G401.6 (cell line): ENCODE measurements at regions not wholly inside any gene's neighbourhood (a gene's known extent, or its start where the extent isn't known, plus 50 kb on each side); places are given as distances from the start of the nearest gene placed in this dataset.

Source experiments
- FAIRE-seq: peaks from 2 replicates; lab custom pipeline; 2012; peaks lifted over from hg19 to GRCh38; lab: Jason Lieb, UNC

GRCh38 chr22:49046000-49046545, 781.6 kb downstream of the BRD1 start:
- no peak for FAIRE-seq

DNA sequence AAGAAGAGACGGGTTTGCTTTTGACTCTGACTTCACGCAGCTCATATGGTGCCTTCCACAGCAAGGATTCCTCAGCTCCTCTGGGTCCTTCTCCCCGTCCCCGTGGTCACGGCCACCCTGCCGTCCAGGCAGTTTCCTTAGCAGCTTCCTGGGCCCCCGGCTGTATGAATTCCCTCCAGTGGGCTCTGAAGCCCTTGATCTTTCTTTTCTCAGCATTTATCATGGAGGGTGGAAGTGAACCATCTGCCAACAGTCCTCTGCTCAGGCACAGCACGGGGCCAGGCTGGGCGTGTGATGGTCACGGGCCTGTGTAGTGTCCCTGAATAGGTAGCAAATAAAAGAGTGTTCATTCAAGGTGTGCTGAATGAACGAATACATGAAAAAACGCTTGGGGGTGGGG, 782.4 kb downstream of the BRD1 start:
- FAIRE-seq = no peak

DNA sequence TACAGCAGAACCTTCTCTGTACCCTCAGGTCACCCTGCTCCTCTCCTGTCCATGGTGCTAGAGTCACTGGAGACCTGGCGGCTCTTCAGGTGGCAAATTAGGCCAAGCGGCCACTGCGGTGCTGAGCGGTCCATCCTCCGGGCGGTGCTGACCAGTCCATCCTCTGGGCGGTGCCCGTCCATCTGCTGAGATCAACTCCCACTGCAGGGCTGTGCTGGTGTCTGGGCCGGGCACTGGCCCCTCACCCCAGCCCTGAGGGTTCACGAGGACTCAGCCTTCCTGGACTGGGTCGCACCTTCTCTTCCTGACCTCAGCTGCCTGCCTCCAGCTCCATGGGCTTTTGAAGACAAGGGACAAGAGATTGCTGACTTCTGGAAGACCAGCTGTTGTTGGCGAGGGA, 782.9 kb downstream of the BRD1 start:
- no peak for FAIRE-seq

DNA sequence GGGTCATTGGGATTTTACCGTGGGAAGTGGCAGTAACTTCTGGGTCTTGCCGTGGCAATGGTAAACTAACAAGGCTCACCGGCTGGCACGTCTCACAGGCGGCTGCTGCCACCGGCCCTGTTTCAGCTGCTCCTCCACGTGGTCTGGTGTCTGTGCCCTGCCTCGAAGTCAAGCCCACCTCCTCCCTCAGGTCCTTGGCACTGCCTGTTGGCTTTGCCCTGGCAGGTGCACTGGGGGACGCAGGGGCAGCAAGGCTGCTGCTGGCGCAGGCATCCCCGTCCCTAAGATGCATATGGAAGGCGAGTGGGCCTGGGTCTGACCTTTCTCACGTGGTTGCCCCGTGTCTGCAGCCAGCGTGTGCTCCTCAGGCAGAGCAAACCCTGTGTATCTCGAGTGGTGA, 783.6 kb downstream of the BRD1 start:
- FAIRE-seq = no peak

- no peak for FAIRE-seq
Measured at GRCh38 chr22:49042877-49043859, 784.5 kb downstream of the BRD1 start.

- FAIRE-seq = no peak
Measured at GRCh38 chr22:49042066-49042465, 785.6 kb downstream of the BRD1 start.

- FAIRE-seq = no peak
Measured at GRCh38 chr22:49040754-49041467, 786.8 kb downstream of the BRD1 start.

GRCh38 chr22:49040111-49040510, 787.6 kb downstream of the BRD1 start:
- no peak for FAIRE-seq

DNA sequence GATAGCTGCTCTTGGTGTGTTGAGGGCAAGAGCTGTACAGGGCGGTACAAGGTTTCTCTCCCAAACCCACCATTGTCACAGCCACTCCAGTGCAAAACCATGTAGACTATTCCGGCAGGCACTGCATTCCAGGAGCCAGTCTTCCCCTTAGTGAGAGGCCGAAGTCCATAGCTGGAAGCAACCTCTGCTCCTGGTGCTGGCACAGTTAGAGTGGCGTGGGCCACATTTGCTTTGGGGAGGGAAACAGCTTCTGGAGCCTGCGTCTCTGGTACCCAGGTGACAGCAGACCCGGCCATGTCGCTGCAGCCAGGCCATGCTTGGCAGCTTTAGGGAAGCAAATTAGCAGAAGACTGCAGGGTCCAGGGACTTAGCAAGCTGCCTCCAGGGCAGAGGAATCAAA, 788.0 kb downstream of the BRD1 start:
- FAIRE-seq = no peak

- FAIRE-seq = no peak
Measured at GRCh38 chr22:49037701-49038245, 789.9 kb downstream of the BRD1 start.

DNA sequence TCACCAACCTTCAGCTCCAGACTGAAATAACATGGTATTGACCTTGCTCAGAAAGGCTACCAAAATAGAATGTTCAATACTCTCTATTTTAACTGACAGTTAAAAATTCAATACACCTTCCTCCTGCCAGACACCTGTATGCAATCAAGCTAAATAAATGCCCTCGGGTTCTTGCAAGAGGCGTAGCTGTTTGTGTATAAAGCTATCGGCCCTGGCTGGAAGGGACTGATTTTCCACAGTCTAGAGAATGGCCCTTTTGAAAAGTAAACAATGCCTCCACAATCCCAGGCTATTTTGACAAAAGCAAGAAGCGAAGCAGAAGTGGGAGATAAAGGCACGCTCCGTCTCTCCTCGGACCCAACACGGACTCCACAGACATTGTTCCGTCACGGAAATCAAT, 791.2 kb downstream of the BRD1 start:
- no peak for FAIRE-seq

DNA sequence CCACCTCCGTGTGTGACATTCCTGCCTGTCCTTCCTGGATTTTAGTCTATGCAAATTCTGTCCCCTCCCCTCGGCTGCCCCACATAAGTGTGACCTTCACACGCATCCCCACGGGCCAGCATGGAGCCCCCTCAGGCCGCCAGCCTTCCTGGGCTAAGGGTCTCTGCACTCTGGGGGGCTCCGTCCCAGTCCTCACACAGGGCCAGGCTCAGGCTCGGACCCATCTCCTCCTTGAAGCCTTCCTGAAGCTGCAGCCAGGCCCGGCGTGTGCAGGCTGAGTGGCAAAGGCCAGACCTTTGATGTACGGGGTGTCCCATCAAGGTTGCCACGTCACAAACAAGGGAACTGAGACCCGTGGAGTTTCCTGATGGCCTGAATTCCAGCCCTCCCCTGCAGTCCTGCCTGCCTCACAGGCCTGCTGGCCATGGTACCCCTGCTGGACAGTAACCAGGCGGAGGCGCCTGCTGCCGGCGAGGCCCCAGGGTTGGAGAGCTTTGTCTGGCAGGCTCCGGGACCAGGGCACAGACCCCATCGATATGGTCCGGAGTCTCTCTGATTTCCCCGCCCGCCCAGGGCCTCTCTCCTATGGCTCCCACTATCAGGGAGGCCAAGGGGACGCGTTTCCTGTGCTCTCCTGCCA, 791.7 kb downstream of the BRD1 start:
- no peak for FAIRE-seq

DNA sequence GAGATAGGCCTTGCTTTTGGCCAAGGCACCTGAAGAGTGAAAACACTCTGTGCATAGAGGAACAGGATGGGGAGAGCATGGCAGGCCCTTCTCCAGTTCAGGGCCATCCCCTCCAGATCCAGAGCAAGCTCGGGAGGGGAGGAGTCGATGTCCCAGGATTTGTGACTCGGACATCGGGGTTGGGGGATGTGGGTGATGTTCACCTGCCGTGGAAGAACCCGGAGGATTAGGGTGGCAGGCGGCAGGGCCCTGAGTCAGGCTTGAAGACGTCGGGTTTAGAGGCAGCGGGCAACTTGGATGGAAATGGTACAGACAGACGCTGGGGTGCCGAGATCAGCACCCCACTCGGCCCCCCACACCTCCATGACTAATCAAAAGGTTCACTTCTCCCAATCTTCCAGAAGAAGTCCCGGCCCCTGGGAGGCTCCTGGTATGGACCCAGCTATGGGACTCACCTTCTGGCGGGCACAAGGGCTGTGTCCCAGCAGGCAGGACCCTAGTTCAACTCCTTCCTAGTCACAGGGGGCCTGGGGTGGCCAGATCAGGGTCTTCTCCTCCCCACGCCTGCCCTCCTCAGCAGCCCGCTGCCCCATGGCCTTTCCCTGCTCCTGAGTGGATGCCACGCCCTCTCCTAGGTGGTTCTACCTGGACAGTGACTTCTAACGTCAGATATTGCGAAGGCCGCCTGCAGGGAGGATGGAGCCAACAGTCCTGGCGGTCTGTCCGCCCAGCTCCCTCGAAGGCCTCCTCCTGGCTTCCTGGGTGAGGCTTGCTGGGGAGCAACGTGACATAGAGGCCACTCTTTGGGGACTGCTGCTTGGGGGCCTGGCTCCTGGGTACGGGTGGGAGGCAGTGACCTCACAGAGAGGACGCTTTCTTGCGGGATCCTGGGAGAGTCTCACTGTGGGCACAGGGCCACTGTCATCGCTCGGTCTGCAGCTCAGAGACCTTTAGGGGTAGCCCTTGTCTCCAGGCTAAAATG, 792.5 kb downstream of the BRD1 start:
- FAIRE-seq = no peak

DNA sequence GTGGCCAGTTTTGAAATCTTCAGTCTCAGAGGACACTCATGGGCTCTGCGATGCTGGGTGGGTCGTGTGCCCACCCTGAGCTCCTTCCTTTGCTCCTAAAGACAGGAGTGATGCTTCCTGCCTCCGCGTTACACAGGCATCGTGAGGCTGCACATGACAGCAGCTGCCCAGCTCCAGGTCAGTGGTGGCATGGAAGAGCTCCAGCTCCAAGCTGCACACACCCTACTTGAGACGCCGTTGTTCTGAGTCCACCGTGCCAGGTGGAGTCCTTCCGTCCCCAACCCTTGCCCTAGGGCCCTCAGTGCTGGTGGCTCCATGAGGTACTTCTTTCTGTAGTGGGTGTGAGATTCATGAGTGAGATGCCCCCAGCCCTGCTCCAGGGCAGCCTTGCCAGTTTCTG, 794.1 kb downstream of the BRD1 start:
- FAIRE-seq = no peak

GRCh38 chr22:49032821-49033220, 794.9 kb downstream of the BRD1 start:
- no peak for FAIRE-seq

DNA sequence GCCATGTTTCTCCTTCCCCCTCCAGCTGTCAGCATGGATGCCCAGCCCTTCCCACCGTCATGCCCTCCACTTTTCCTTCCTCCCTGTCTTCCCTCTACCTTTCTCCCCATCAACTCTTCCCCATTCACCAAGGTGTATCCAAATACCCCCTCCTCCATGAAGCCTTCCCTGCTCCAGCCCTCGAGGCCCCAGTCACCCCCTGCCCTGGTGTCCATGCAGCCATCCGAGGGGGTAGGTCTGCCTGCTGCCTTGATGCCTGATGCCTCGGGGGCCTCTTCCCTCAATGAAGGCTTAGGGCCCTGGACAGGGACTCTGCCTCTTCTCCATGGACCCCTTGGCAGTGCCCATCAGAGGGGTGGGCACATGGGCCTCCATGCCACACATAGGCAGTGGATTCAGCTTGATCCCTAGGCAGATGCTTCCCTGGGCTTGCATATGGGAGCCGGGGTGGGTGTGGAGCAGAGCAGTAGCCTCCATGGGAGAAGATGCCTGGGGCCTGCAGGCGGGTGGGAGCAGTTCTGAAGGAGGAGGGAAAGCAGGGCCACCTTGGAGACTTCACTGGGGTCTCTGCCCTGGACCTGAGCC, 795.8 kb downstream of the BRD1 start:
- FAIRE-seq = no peak

DNA sequence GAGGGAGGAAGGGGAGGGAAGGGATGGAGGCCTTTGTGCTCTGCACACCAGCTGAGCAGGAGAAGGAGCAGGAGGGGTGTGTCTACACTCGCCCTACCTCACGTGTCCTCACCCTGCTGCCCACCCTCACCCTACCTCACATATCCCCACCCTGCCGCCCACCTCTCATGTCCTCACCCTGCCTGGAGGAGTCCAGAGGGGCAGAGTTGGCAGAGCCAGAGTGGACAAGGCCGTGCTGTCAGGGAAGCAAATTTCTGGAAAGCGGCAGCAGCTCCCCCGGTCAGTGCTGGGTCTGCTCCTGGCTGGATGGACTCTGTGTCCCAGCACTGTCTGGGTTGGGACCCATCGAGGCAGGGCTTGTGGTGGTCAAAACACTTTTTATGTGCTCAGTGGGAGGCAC, 799.6 kb downstream of the BRD1 start:
- FAIRE-seq = no peak

DNA sequence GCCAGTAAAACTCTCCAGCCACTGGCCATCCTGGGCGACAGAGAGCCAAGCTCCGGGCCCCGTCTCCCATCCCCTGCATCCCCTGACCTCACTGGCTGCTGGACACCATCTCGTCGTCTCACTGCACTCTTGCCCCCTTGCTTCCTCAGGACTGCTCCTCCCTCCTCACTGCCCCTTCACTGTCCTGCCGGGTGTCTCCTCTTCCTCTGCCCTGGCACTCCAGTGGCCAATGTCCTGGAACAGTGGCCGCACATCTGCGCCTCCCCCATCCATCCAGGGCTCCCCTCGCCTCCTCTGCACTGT, 800.4 kb downstream of the BRD1 start:
- FAIRE-seq = no peak

- FAIRE-seq = no peak
Measured at GRCh38 chr22:49026494-49027367, 800.9 kb downstream of the BRD1 start.
